Breast epithelium (tissue), 3 donors: ENCODE measurements at regions not wholly inside any gene's neighbourhood (a gene's known extent, or its start where the extent isn't known, plus 50 kb on each side); places are given as distances from the start of the nearest gene placed in this dataset.

ENCODE experiments used
- POLR2A ChIP-seq: fragments of 450-650 bp; IDR thresholded peaks from one replicate; pipeline ENCODE4 v1.6.1; 2016; ENCODE audit warnings: antibody characterized with exemption, mild to moderate bottlenecking, moderate library complexity
- TF ChIP-seq, protein P1 (sequence below), 3 donors: fragments of 450-650 bp; IDR thresholded peaks; one replicate each; pipeline ENCODE4 v1.5.1; 2016 to 2017; ENCODE audit warnings: antibody characterized with exemption in 3 of 3, mild to moderate bottlenecking in 3 of 3, moderate library complexity in 3 of 3

- TF ChIP-seq, protein P1, sequence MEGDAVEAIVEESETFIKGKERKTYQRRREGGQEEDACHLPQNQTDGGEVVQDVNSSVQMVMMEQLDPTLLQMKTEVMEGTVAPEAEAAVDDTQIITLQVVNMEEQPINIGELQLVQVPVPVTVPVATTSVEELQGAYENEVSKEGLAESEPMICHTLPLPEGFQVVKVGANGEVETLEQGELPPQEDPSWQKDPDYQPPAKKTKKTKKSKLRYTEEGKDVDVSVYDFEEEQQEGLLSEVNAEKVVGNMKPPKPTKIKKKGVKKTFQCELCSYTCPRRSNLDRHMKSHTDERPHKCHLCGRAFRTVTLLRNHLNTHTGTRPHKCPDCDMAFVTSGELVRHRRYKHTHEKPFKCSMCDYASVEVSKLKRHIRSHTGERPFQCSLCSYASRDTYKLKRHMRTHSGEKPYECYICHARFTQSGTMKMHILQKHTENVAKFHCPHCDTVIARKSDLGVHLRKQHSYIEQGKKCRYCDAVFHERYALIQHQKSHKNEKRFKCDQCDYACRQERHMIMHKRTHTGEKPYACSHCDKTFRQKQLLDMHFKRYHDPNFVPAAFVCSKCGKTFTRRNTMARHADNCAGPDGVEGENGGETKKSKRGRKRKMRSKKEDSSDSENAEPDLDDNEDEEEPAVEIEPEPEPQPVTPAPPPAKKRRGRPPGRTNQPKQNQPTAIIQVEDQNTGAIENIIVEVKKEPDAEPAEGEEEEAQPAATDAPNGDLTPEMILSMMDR (IDR thresholded peaks at IDR 0.05), result no peak
- TF ChIP-seq POLR2A, result no peak
Measured at GRCh38 chr4:166259081-166259480, 386.0 kb downstream of the TLL1 start.
